HUES6 (cell line): ENCODE measurements at regions not wholly inside any gene's neighbourhood (a gene's known extent, or its start where the extent isn't known, plus 50 kb on each side); places are given as distances from the start of the nearest gene placed in this dataset.

Source experiments
- H3K27ac ChIP-seq: 2 replicates; pipeline ENCODE4 v1.7.0; 2013; ENCODE audit warnings: low read depth, mild to moderate bottlenecking, low read length, inconsistent platforms
- H3K27me3 ChIP-seq: 2 replicates; pipeline ENCODE4 v1.6.1; 2013; ENCODE audit warnings: low read length; ENCODE audit not compliant: control insufficient read depth, insufficient read depth
- H3K36me3 ChIP-seq: 2 replicates; pipeline ENCODE4 v1.6.1; 2013; ENCODE audit warnings: low read length; ENCODE audit not compliant: control insufficient read depth, insufficient read depth
- H3K4me1 ChIP-seq: 2 replicates; pipeline ENCODE4 v1.6.1; 2013; ENCODE audit warnings: low read length; ENCODE audit not compliant: control insufficient read depth, insufficient read depth
- H3K4me3 ChIP-seq: 2 replicates; pipeline ENCODE4 v1.5.1; 2013; ENCODE audit warnings: low read depth, low read length
- H3K9ac ChIP-seq: one replicate; pipeline ENCODE4 v1.6.1; 2013; ENCODE audit warnings: mild to moderate bottlenecking, low read length
- H3K9me3 ChIP-seq: 2 replicates; pipeline ENCODE4 v1.6.1; 2013; ENCODE audit warnings: low read depth, low read length; ENCODE audit not compliant: control insufficient read depth, insufficient read depth

DNA sequence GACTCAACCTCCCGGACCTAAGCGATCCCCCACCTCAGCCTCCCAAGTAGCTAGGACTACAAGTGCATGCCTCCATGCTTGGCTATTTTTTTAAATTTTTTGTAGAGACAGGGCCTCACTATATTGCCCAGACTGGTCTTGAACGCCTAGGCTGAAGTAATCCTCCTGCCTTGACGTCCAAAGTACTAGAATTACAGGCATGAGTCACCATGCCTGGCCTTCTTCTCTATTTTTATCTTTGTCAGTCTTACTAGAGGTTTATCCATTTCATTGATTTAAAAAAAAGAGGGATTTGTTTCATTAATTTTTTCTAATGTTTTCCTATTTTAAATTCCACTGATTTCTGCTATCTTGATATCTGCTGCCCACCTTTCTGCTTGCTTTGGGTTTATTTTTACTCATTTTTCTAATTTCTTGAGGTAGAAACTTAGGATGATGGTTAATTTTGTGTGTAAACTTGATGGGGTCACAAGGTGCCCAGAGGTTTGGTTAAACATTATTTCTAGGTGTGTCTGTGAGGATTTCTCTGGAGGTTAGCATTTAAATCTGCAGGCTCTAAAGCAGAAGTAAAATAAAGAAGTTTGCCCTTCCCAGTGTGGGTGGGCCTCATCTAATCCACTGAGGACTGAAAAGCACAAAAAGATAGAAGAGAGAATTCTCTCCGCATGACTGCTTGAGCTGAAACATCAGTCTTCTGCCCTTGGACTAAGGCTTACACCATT lies 116.2 kb upstream of the DCLK2 start:
- Histone ChIP-seq H3K9ac (no peak overlapping the region), H3K9me3 (no peaks in the 10 kb centered on the region), H3K27me3 (no peaks in the 10 kb centered on the region), H3K36me3 (no peaks in the 10 kb centered on the region), H3K4me1 (no peaks in the 10 kb centered on the region), H3K27ac (no peak overlapping the region), H3K4me3 (no peak overlapping the region)

DNA sequence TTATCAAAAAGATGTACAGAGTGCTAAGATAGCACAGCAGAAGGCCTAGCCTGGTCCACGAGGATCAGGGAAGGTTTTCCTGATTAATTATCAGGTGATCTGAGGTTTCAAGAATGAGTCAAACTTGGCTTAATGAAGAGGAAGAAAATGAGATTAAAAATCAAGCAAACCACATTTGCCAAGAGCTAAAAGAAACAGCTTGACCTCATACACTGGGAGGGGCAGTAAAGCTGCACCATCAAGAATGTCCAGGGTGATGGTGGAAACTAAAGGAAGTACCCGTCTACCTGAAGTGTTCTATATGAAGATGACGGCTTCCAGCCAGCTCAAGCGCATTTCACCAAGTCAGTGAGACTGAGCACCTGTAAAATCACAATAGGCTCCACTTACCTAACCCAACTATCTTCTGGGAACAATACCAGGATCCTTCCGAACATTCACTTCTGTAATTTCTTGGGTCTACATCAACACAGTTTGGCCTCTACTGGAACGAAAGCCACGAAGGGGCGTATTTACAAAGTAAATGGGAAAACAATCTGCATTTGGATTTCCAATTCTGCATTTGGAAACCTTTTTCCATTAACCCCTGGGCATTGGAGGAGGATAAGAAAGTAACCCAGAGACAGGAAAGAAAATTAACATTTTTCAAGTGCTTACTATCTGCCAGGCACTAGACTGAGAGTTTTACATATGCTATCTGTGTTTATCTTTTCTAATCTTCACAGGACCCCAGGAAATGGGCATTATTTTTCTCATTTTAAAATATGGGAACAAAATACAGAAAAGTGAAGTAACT lies 114.0 kb upstream of the DCLK2 start:
- Histone ChIP-seq H3K4me1 (no peaks in the 10 kb centered on the region), H3K36me3 (no peaks in the 10 kb centered on the region), H3K9ac (no peak overlapping the region), H3K27ac (no peak overlapping the region), H3K27me3 (no peaks in the 10 kb centered on the region), H3K9me3 (no peaks in the 10 kb centered on the region), H3K4me3 (no peak overlapping the region)

DNA sequence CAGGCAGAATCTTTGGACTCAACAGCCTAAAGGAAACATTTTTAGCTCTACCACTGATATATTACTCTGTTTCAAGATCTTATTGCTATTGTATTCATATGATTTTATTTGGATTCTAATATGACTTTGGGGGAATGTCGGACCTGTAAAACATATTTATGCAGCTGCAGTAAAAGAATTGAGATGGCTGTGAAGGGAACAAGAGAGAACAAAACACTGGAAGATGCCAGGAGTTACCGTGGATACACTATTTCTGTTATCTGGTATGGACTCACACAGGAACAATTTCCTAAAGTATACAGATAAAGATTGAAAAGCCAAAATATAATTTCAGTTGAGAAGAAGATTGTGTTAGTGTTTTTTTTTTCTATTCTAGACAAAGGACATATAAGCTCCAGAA lies 113.0 kb upstream of the DCLK2 start:
- no peaks in the 10 kb centered on the region for H3K36me3 ChIP-seq
- H3K4me1 ChIP-seq: no peaks in the 10 kb centered on the region
- no peak overlapping the region for H3K4me3 ChIP-seq
- no peaks in the 10 kb centered on the region for H3K27me3 ChIP-seq
- no peaks in the 10 kb centered on the region for H3K9me3 ChIP-seq
- no peak overlapping the region for H3K27ac ChIP-seq
- no peak overlapping the region for H3K9ac ChIP-seq

DNA sequence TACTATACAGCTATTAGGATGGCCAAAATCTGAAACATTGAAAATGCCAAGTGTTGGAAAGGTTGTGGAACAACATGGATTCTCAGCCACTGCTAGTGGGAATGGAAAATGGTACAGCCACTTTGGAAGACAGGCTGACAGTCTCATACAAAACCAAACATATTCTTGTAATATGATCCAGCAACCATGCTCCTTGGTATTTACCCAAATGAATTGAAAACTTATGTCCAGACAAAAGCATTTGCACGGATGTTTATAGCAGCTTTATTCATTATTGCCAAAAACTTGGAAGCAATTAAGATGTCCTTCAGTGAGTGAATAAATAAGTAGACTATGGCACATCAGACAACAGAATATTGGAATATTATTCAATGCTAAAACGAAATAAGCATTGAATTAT lies 105.8 kb upstream of the DCLK2 start:
- Histone ChIP-seq H3K9ac (no peak overlapping the region), H3K27me3 (no peaks in the 10 kb centered on the region), H3K36me3 (no peaks in the 10 kb centered on the region), H3K4me3 (no peak overlapping the region), H3K9me3 (no peaks in the 10 kb centered on the region), H3K27ac (no peak overlapping the region), H3K4me1 (no peaks in the 10 kb centered on the region)

DNA sequence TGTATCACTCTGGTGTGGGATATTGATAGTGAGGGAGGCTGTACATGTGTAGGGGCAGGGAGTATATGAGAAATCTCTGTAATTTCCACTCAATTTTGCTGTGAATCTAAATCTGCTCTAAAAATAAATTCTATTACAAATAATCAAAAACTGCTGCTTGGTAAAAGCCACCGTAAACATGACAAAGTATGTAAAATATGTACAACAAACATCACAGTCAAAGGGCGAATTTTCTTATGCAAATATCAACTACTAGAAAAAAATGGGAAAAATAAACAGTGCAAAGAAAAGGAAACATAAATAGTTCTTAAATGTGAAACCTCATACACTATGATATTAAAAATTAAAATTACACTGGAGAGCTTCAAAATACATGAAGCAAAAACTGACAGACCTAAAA lies 105.1 kb upstream of the DCLK2 start:
- Histone ChIP-seq H3K27me3 (no peaks in the 10 kb centered on the region), H3K4me3 (no peak overlapping the region), H3K9ac (no peak overlapping the region), H3K36me3 (no peaks in the 10 kb centered on the region), H3K4me1 (no peaks in the 10 kb centered on the region), H3K27ac (no peak overlapping the region), H3K9me3 (no peaks in the 10 kb centered on the region)

DNA sequence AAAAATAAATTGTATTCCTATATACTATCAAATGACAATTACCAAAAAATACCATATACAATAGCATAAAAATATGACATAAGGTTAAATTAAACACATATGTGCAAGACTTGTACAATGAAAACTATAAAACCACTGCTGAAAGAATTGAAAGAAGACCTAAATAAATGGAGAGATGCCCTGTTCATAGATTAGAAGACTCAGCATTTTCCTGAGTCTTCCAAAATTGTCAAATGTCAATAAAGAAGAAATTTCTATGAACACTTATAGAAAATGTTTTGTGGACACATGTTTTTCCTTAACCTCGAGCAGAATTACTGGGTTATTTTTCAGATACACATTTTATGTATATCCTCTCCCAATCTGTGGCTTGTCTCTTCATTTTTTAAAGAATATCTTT lies 103.1 kb upstream of the DCLK2 start:
- no peaks in the 10 kb centered on the region for H3K4me1 ChIP-seq
- no peaks in the 10 kb centered on the region for H3K27me3 ChIP-seq
- H3K36me3 ChIP-seq: no peaks in the 10 kb centered on the region
- H3K4me3 ChIP-seq: no peak overlapping the region
- no peak overlapping the region for H3K9ac ChIP-seq
- H3K9me3 ChIP-seq: no peaks in the 10 kb centered on the region
- H3K27ac ChIP-seq: no peak overlapping the region

DNA sequence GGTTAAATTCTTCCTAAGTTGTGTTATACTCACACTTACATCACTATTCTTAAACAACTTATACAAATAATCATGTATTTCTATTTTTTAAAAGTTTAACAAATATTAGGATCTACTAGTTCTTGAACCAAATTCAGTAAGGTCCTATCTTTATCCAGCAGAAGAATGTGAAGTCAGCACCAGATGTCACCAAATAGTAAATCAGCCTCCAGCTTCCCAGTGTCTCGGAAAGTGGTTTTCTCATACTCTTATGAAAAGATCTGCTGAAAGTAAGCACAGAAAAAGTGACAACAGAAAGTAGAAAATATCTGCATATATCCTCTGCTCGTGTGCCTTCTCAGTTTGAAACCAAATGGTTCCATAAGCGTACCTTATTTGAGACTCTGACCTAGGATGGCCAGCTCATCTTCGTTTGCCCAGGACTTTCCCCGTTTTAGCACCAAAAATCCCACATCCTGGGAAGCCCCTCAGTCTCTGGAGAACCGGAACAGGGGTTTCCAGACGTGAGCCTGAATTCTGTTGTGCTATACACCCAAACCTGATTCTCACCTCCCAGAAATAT lies 98.0 kb upstream of the DCLK2 start:
- Histone ChIP-seq H3K27ac (no peak overlapping the region), H3K27me3 (no peaks in the 10 kb centered on the region), H3K4me1 (no peaks in the 10 kb centered on the region), H3K9ac (no peak overlapping the region), H3K9me3 (no peaks in the 10 kb centered on the region), H3K36me3 (no peaks in the 10 kb centered on the region), H3K4me3 (no peak overlapping the region)

DNA sequence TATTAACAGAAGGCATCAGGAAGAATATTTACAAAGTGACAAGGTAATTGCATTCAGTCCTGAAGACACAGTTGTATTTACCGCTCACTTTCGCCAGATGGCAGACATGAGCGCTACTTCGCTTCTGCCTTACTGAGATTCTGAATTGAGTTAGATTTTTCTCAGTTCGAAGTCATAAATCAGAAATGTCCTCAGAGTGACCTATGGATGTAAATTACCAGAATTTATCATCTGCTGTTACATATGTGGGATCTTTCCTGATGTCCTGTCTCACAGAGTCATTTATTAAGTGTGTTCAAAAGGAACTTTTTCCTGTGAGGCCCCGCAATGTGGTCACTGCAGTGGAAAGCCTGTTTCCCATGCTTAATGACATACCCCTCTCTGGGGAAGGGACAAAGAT lies 97.3 kb upstream of the DCLK2 start:
- Histone ChIP-seq H3K27ac (no peak overlapping the region), H3K9ac (no peak overlapping the region), H3K9me3 (no peaks in the 10 kb centered on the region), H3K4me3 (no peak overlapping the region), H3K27me3 (no peaks in the 10 kb centered on the region), H3K36me3 (no peaks in the 10 kb centered on the region), H3K4me1 (no peaks in the 10 kb centered on the region)

DNA sequence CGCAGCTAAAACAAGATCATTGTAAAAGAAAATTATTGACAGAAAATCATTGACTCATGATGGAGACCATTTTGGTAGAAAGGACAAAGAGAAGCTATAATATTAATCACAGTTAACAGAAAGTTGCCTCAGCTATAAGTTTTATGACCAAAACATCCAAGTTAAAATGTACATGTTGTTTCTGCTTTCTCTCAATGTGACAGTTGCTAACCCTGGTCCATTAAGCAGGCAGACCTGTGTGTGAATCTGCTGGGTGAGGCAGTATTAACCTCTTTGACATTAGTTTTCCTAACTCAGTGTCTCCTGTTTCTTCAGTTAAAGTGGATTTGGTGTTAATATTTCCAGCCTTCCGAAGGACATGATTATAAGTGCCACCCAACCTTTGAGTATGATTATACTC lies 94.8 kb upstream of the DCLK2 start:
- H3K36me3 ChIP-seq: no peaks in the 10 kb centered on the region
- H3K9me3 ChIP-seq: no peaks in the 10 kb centered on the region
- H3K27ac ChIP-seq: no peak overlapping the region
- peaks cover 9% of the 10 kb centered on the region; the same call in 1 of the 2 replicates for H3K4me1 ChIP-seq
- no peaks in the 10 kb centered on the region for H3K27me3 ChIP-seq
- H3K9ac ChIP-seq: no peak overlapping the region
- no peak overlapping the region for H3K4me3 ChIP-seq

DNA sequence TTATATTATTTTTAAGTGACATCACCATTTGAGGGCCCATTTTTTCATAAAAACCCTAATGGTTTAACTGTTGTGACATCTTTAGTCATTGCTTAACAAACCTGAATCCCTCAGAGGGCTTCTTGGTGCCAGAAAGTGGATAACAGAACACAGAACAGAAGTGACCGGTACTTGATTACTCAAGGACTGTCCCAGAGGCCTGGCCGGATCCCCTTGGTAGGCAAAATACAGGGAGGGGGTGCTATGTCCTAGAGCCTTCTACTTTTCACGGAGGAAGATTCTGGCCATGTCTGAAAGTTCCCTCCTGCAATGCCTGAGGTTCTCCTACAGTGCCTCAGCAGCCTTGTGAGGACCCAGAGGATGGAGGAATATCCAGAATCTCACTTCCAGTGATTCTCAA lies 94.3 kb upstream of the DCLK2 start:
- H3K36me3 ChIP-seq: no peaks in the 10 kb centered on the region
- peaks cover 9% of the 10 kb centered on the region; the same call in 1 of the 2 replicates for H3K4me1 ChIP-seq
- H3K9ac ChIP-seq: no peak overlapping the region
- no peaks in the 10 kb centered on the region for H3K9me3 ChIP-seq
- no peak overlapping the region for H3K4me3 ChIP-seq
- H3K27ac ChIP-seq: no peak overlapping the region
- no peaks in the 10 kb centered on the region for H3K27me3 ChIP-seq

DNA sequence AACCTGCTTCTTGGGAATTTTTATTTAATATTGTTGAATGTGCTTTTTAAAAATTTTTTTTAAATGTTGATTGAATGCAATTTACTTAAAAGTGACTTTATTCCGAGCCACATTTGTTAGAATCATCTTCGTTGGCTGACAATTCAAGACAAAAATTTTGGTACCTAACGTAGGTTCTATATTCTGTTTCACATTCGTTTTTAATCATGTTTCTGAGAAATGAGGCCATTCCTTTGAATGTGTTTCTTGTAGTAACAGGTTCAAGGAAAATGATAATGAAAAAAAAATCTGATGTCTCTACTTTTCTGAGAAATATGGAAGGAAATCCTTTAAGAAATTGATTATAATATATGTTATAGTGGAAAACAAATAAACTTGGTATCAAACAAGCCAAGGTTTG lies 92.3 kb upstream of the DCLK2 start:
- H3K4me1 ChIP-seq: peaks cover 9% of the 10 kb centered on the region; the same call in 1 of the 2 replicates
- H3K27ac ChIP-seq: no peak overlapping the region
- no peak overlapping the region for H3K4me3 ChIP-seq
- H3K27me3 ChIP-seq: no peaks in the 10 kb centered on the region
- no peaks in the 10 kb centered on the region for H3K9me3 ChIP-seq
- no peaks in the 10 kb centered on the region for H3K36me3 ChIP-seq
- no peak overlapping the region for H3K9ac ChIP-seq
